Mesodermal cell (in vitro differentiated cells): ENCODE measurements at regions not wholly inside any gene's neighbourhood (a gene's known extent, or its start where the extent isn't known, plus 50 kb on each side); places are given as distances from the start of the nearest gene placed in this dataset.
A peak's percentile ranks its signal among the peaks of the same experiment; 100 is the strongest.

ENCODE experiments used
- H3K27ac ChIP-seq: 2 replicates; pipeline ENCODE4 v1.7.0; 2013; ENCODE audit warnings: mild to moderate bottlenecking, low read depth, low read length, moderate library complexity; ENCODE audit not compliant: severe bottlenecking
- H3K36me3 ChIP-seq: 2 replicates; pipeline ENCODE4 v1.7.1; 2013; ENCODE audit warnings: mild to moderate bottlenecking, low read length, moderate library complexity; ENCODE audit not compliant: control insufficient read depth, insufficient read depth
- H3K4me1 ChIP-seq: one replicate; pipeline ENCODE4 v1.7.1; 2013; ENCODE audit warnings: mild to moderate bottlenecking, low read length; ENCODE audit not compliant: insufficient read depth, control insufficient read depth, poor library complexity, severe bottlenecking
- H3K4me3 ChIP-seq: 2 replicates; pipeline ENCODE4 v1.7.0; 2013; ENCODE audit warnings: low read length, control low read depth, mild to moderate bottlenecking; ENCODE audit not compliant: insufficient read depth, poor library complexity, severe bottlenecking; ENCODE audit errors: extremely low read depth
- H3K9me3 ChIP-seq: 2 replicates; pipeline ENCODE4 v1.7.1; 2013; ENCODE audit warnings: mild to moderate bottlenecking, low read length, moderate library complexity; ENCODE audit not compliant: control insufficient read depth
- WGBS, 2 experiments: methylation state at CpG; one replicate each; pipeline ENCODE4 v1.1.5; 2013; ENCODE audit warnings: missing lambda C conversion rate in 2 of 2; ENCODE audit not compliant: insufficient coverage in 2 of 2; 5-methylcytosine and 5-hydroxymethylcytosine counted together

GRCh38 chr4:38511702-38512101 lies 152.3 kb upstream of the KLF3 start:
- 83 to 100% methylated on average over 1 to 4 of the region's 5 CpGs for WGBS, 2 experiments
- no peaks in the 10 kb centered on the region for H3K36me3 ChIP-seq
- H3K4me3 ChIP-seq: no peak overlapping the region
- no peaks in the 10 kb centered on the region for H3K9me3 ChIP-seq
- H3K4me1 ChIP-seq: no peaks in the 10 kb centered on the region
- no peak overlapping the region for H3K27ac ChIP-seq

DNA sequence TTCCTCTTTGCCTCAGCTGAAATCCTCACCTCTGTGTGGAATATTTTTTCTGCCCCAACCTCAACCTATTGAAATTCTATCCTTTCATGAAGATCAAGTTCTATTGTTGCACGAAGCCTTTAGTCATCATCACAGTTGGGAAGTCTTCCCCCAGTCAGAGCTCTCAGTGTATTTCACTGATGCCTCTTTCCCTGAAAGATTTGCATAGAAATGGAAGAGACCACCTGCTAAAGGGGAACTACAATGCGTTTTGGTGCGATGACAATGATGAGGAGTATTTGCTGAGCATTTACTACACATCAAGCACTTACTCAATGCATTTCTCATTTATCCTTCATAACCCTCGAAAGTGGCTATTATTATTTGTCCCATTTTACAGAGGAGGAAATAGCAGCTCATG lies 151.2 kb upstream of the KLF3 start:
- Histone ChIP-seq H3K4me3 (no peak overlapping the region), H3K4me1 (no peaks in the 10 kb centered on the region), H3K36me3 (no peaks in the 10 kb centered on the region), H3K9me3 (no peaks in the 10 kb centered on the region), H3K27ac (no peak overlapping the region)
- 10 to 22% methylated on average over 1 to 2 of the region's 4 CpGs for WGBS, 2 experiments

- Histone ChIP-seq H3K4me3 (no peak overlapping the region), H3K9me3 (no peaks in the 10 kb centered on the region), H3K27ac (no peak overlapping the region), H3K36me3 (no peaks in the 10 kb centered on the region), H3K4me1 (no peaks in the 10 kb centered on the region)
- WGBS, 2 experiments: 100% methylated on average over 1 of the region's 1 CpG
Measured at GRCh38 chr4:38514465-38515146, 149.4 kb upstream of the KLF3 start.

DNA sequence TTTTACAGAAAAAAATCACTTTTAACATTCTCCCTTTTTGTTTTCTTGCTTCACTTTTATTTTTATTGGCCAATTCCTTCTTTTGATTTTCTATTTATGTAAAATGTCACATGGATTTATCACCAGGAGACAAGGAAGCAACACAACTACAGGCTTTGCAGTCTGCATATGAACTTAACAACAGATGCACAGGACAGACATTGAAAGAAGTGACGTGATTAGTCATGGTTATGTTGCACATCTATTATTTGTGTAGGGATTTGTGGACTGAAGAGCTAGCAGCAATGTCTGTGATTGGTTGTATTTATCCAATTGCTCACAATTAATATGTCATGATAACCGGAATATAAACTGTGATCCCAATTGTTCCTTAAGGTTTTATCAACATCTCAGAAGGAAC lies 147.8 kb upstream of the KLF3 start:
- H3K4me3 ChIP-seq: no peak overlapping the region
- H3K27ac ChIP-seq: no peak overlapping the region
- H3K9me3 ChIP-seq: no peaks in the 10 kb centered on the region
- no peaks in the 10 kb centered on the region for H3K36me3 ChIP-seq
- WGBS, 2 experiments: 83% methylated on average over 1 of the region's 2 CpGs; no CpG with 5 or more reads in 1 of the 2 experiments
- H3K4me1 ChIP-seq: no peaks in the 10 kb centered on the region

DNA sequence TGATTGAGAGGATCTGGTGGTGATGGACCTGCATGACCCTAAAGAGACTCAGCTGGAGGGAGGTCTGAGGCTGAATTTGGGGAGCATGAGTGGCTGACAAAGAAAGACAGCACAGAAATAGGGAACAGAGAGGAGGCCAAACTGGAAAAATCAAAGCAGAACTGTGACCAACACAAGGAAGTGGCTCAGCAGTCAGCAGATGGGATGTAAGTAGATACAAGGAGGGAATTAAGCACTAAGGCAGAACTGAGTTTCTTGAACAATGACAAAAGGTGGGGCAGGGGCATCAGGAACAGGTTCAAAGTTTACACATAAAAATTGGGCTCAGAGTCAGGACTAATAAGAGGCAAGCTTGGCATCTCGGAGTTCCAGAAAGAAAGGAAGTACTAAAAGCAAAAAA lies 144.3 kb upstream of the KLF3 start:
- 100% methylated on average over 1 of the region's 1 CpG; no CpG with 5 or more reads in 1 of the 2 experiments for WGBS, 2 experiments
- H3K27ac ChIP-seq: no peak overlapping the region
- H3K4me1 ChIP-seq: no peaks in the 10 kb centered on the region
- H3K4me3 ChIP-seq: no peak overlapping the region
- no peaks in the 10 kb centered on the region for H3K36me3 ChIP-seq
- no peaks in the 10 kb centered on the region for H3K9me3 ChIP-seq

GRCh38 chr4:38523054-38523453 lies 140.9 kb upstream of the KLF3 start:
- Histone ChIP-seq H3K4me1 (no peaks in the 10 kb centered on the region), H3K27ac (no peak overlapping the region), H3K9me3 (no peaks in the 10 kb centered on the region), H3K4me3 (no peak overlapping the region), H3K36me3 (no peaks in the 10 kb centered on the region)
- WGBS, 2 experiments: 79 to 94% methylated on average over 4 to 5 of the region's 5 CpGs

DNA sequence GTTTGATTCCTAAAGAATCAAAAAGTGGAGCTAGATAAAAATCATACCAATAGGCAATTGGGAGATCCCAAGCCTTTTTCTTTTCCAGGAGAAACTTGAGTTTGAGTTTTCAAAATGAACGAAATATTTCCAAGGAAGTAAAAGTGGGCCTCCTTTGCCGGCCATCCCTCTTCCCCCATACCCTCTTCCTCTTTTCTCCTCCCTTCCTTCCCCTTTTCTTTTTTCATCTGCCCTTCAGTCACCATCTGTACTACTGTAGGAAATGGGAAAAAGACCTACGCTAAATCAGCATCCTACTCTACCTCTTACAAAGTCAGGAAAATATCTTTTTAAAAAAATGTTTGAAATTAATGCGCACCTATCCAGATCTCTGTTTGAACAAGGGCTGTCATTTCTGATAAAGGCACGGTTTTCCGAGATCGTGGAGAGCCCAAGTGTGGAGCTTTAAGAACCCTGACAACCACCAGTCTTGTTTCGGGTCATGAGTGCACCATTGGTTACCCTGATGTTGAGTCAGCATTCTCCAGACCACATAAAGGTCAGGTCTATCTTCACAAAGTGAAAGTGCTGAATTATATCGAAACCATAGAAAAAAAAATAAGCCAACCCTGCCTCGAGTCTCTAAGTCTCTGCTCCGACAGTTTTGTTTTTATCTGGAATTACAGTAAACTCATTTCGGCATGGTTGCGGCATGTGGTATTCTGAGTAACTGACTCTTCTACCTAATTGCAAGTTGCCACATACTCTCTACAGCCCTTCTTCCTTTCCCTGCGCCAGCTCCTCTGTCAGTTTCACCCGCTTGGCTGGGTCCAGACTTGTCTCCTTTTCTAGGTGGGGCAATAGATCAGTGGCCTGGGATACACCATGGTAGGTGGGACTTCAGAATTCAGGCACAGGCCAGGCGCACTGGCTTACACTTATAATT lies 140.2 kb upstream of the KLF3 start:
- no peaks in the 10 kb centered on the region for H3K4me1 ChIP-seq
- no peak overlapping the region for H3K27ac ChIP-seq
- no peak overlapping the region for H3K4me3 ChIP-seq
- no peaks in the 10 kb centered on the region for H3K36me3 ChIP-seq
- 93 to 96% methylated on average over 12 to 13 of the region's 16 CpGs for WGBS, 2 experiments
- no peaks in the 10 kb centered on the region for H3K9me3 ChIP-seq

GRCh38 chr4:38526412-38526811 lies 137.6 kb upstream of the KLF3 start:
- H3K4me3 ChIP-seq: no peak overlapping the region
- peaks cover 6% of the 10 kb centered on the region for H3K4me1 ChIP-seq
- H3K36me3 ChIP-seq: no peaks in the 10 kb centered on the region
- H3K27ac ChIP-seq: no peak overlapping the region
- no peaks in the 10 kb centered on the region for H3K9me3 ChIP-seq
- 93 to 96% methylated on average over 4 of the region's 5 CpGs for WGBS, 2 experiments

DNA sequence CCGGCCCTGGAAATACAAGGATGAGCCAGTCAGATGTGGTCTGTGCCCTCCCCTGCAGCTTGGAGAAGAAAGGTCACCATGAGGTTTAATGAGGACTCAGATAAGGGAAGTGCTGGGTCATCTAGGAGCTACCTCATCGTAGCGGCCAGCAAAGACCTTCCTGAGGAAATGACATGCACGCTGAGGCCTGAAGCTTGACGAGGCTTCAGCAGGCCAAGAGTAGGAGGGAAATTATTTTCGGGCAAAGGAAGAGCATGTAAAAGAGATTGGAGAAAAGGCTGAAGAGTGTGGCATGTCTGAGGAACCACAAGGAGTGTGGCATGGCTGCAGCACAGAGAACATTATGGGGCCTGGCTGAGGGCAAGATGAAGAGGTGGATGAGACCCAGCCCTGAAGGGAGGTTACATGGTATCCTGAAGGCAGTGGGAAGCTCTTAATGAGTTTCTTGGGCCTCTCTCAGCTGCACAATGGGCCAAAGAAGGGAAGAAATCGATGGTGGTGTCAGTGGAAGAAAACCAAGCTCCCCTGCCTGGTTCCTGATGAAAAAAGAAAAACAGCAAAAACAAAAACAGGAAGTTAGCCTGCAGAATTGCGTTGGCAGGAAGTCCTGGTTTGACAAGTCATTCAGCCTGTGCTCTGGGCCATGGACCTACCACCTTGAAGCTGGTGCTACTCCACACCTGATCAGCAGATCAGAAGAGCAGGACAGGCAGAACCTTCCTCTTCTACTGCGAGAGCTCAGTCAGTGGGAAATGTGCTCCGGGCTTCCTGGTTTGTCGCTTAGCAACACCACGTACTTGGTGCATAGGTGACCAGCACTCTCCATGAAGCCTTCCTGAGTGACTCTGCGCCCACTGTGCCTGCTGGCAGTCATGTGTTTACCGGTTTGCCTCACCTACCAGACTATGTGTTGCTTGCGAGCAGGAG lies 134.5 kb upstream of the KLF3 start:
- H3K4me3 ChIP-seq: no peak overlapping the region
- H3K27ac ChIP-seq: peak overlapping the region; percentile 81
- no peaks in the 10 kb centered on the region for H3K9me3 ChIP-seq
- 87 to 91% methylated on average over 13 to 14 of the region's 15 CpGs for WGBS, 2 experiments
- peaks cover 6% of the 10 kb centered on the region for H3K4me1 ChIP-seq
- no peaks in the 10 kb centered on the region for H3K36me3 ChIP-seq

DNA sequence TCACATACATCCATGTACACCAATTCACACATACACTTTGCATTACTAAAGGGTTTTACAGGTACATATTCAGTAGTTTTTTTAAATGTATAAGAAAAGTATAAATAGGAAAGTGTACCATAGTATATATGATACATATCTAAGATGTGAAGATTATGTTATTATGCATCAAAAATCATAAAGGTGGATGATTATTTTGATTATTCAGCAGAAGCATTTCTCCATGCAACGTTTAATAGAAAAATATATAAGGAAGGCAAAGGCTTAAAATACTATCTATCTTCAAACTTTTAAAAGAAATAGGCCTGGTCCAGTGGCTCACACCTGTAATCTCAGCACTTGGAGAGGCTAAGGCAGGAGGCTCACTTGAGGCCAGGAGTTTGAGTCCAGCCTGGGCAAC lies 133.5 kb upstream of the KLF3 start:
- no peaks in the 10 kb centered on the region for H3K36me3 ChIP-seq
- WGBS, 2 experiments: no CpG with 5 or more reads among the region's 1 CpG
- peaks cover 6% of the 10 kb centered on the region for H3K4me1 ChIP-seq
- H3K4me3 ChIP-seq: no peak overlapping the region
- H3K9me3 ChIP-seq: no peaks in the 10 kb centered on the region
- H3K27ac ChIP-seq: no peak overlapping the region
